WTC11 (cell line): ENCODE measurements at regions not wholly inside any gene's neighbourhood (a gene's known extent, or its start where the extent isn't known, plus 50 kb on each side); places are given as distances from the start of the nearest gene placed in this dataset.

ENCODE experiments used
- ATAC-seq: fragments of 200-7000 bp; cut with Tn5 transposase; 2 replicates; pipeline ENCODE4 v1.10.0; 2021; ENCODE audit warnings: mild to moderate bottlenecking, moderate library complexity
- CTCF ChIA-PET: fragments of 300-600 bp; sonication (Branson Sonifier 250); formaldehyde crosslinking; loops from one replicate; lab custom pipeline; 2021; ENCODE audit warnings: antibody characterized with exemption; lab: Charles Lee
- POLR2A ChIA-PET: fragments of 350-600 bp; sonication (Branson Sonifier 250); formaldehyde crosslinking; loops from one replicate; lab custom pipeline; 2021; ENCODE audit warnings: antibody characterized with exemption; lab: Charles Lee
- DNase-seq: peaks from one replicate; pipeline ENCODE4 v3.0.0; 2021; ENCODE audit warnings: low spot score
- H3K27ac Mint-ChIP-seq: 2 replicates; pipeline ENCODE4 v1.8.0; 2021; ENCODE audit warnings: mixed read lengths
- H3K27me3 Mint-ChIP-seq: 2 replicates; pipeline ENCODE4 v1.8.0; 2021; ENCODE audit warnings: low read depth, mild to moderate bottlenecking, moderate library complexity, mixed read lengths
- H3K36me3 Mint-ChIP-seq: 2 replicates; pipeline ENCODE4 v1.8.0; 2021; ENCODE audit warnings: mixed read lengths
- H3K4me1 Mint-ChIP-seq: 2 replicates; pipeline ENCODE4 v1.8.0; 2022; ENCODE audit warnings: mixed read lengths
- H3K4me3 Mint-ChIP-seq: 2 replicates; pipeline ENCODE4 v1.8.0; 2021; ENCODE audit warnings: mild to moderate bottlenecking, moderate library complexity, mixed read lengths
- H3K9me3 Mint-ChIP-seq: 2 replicates; pipeline ENCODE4 v1.8.0; 2021; ENCODE audit warnings: mixed read lengths
- CREB1 ChIP-seq: sonication (generic); formaldehyde crosslinking; IDR thresholded peaks from 2 replicates; pipeline ENCODE4 v1.8.0; 2023; ENCODE audit warnings: mild to moderate bottlenecking, missing genetic modification reagents
- E2F4 ChIP-seq: sonication (generic); formaldehyde crosslinking; IDR thresholded peaks from 2 replicates; pipeline ENCODE4 v1.8.1; 2022; ENCODE audit warnings: low read depth, mild to moderate bottlenecking, moderate library complexity, missing genetic modification reagents, borderline replicate concordance
- E2F5 ChIP-seq: sonication (generic); formaldehyde crosslinking; IDR thresholded peaks from 2 replicates; pipeline ENCODE4 v1.8.1; 2022; ENCODE audit warnings: mild to moderate bottlenecking, moderate library complexity, missing genetic modification reagents
- FOXP1 ChIP-seq: sonication (generic); formaldehyde crosslinking; IDR thresholded peaks from 2 replicates; pipeline ENCODE4 v1.8.0; 2022; ENCODE audit warnings: missing genetic modification reagents, mild to moderate bottlenecking, moderate library complexity, borderline replicate concordance
- GTF2I ChIP-seq: fragments of 250-450 bp; sonication (Bioruptor Pico); conservative IDR thresholded peaks from 2 replicates; pipeline ENCODE4 v1.4.0; 2021; ENCODE audit warnings: mild to moderate bottlenecking
- NR2C2 ChIP-seq: sonication (generic); formaldehyde crosslinking; IDR thresholded peaks from 2 replicates; pipeline ENCODE4 v1.8.0; 2022; ENCODE audit warnings: mild to moderate bottlenecking, missing genetic modification reagents
- NR3C1 ChIP-seq: sonication (generic); formaldehyde crosslinking; conservative IDR thresholded peaks from 2 replicates; pipeline ENCODE4 v1.8.1; 2023; ENCODE audit warnings: low read depth, mild to moderate bottlenecking, missing genetic modification reagents
- PRDM15 ChIP-seq: sonication (generic); formaldehyde crosslinking; IDR thresholded peaks from 2 replicates; pipeline ENCODE4 v1.8.0; 2022; ENCODE audit warnings: missing genetic modification reagents
- PREB ChIP-seq: sonication (generic); formaldehyde crosslinking; IDR thresholded peaks from 2 replicates; pipeline ENCODE4 v1.8.1; 2022; ENCODE audit warnings: mild to moderate bottlenecking, missing genetic modification reagents, moderate library complexity, borderline replicate concordance
- SMAD4 ChIP-seq: sonication (generic); formaldehyde crosslinking; IDR thresholded peaks from 2 replicates; pipeline ENCODE4 v1.8.0; 2022; ENCODE audit warnings: mild to moderate bottlenecking, missing genetic modification reagents
- TP53 ChIP-seq: sonication (generic); formaldehyde crosslinking; IDR thresholded peaks from 2 replicates; pipeline ENCODE4 v1.8.1; 2023; ENCODE audit warnings: mild to moderate bottlenecking, missing genetic modification reagents
- ZMAT4 ChIP-seq: fragments of 250-450 bp; sonication (Bioruptor Pico); IDR thresholded peaks from 2 replicates; pipeline ENCODE4 v1.9.0; 2021; ENCODE audit warnings: mild to moderate bottlenecking
- ZNF281 ChIP-seq: sonication (generic); formaldehyde crosslinking; IDR thresholded peaks from 2 replicates; pipeline ENCODE4 v1.8.0; 2023; ENCODE audit warnings: mild to moderate bottlenecking, missing genetic modification reagents
- ZNF416 ChIP-seq: fragments of 250-450 bp; sonication (Bioruptor Pico); IDR thresholded peaks from 2 replicates; pipeline ENCODE4 v1.9.0; 2021; ENCODE audit warnings: mild to moderate bottlenecking, inconsistent platforms
- ZNF512 ChIP-seq: sonication (generic); formaldehyde crosslinking; IDR thresholded peaks from 2 replicates; pipeline ENCODE4 v1.8.1; 2022; ENCODE audit warnings: missing genetic modification reagents, borderline replicate concordance

GRCh38 chr9:121559183-121559582, 59.5 kb upstream of the GGTA1 start:
- no peaks in the 10 kb centered on the region for H3K27me3 Mint-ChIP-seq
- no peak for TF ChIP-seq SMAD4 (CRISPR knock-in tag)
- TF ChIP-seq PRDM15, result no peak
- TF ChIP-seq NR3C1 (CRISPR knock-in tag), result no peak
- TF ChIP-seq PREB (CRISPR knock-in tag), result no peak
- no peak for TF ChIP-seq E2F4 (CRISPR knock-in tag)
- TF ChIP-seq ZNF416 (CRISPR knock-in tag), result no peak
- no peak for TF ChIP-seq ZMAT4 (CRISPR knock-in tag)
- TF ChIP-seq, all 79 proteins: peak for 0
- H3K4me1 Mint-ChIP-seq, result peaks cover 28% of the 10 kb centered on the region
- ATAC-seq (no peak), DNase-seq (no peak)
- no peak overlapping the region for H3K4me3 Mint-ChIP-seq
- POLR2A ChIA-PET, result no interaction called here
- H3K27ac Mint-ChIP-seq, result no peak overlapping the region
- no peaks in the 10 kb centered on the region for H3K9me3 Mint-ChIP-seq
- H3K36me3 Mint-ChIP-seq, result no peaks in the 10 kb centered on the region
- CTCF ChIA-PET, result interaction anchor here (2.1 to 2.5 kb wide), 2 partner anchors 9 to 39 kb away, joined by 7 to 10 read pairs; no protein-coding TSS in a partner anchor

GRCh38 chr9:121560921-121561320, 61.3 kb upstream of the GGTA1 start:
- no peak for ATAC-seq

GRCh38 chr9:121561385-121562222, 62.0 kb upstream of the GGTA1 start:
- Mint-ChIP-seq H3K36me3 (no peaks in the 10 kb centered on the region), H3K4me3 (no peak overlapping the region), H3K27ac (no peak overlapping the region), H3K4me1 (peaks cover 37% of the 10 kb centered on the region), H3K9me3 (no peaks in the 10 kb centered on the region), H3K27me3 (0 out of 2 replicates have a peak, but pooled peaks cover 3% of the 10 kb centered on the region)
- ATAC-seq (no peak), DNase-seq (no peak)
- POLR2A ChIA-PET, result no interaction called here
- CTCF ChIA-PET, result interaction anchor here (0.6 to 2.8 kb wide), 12 partner anchors 11 to 123 kb away, joined by 3 to 13 read pairs (median 6); no protein-coding TSS in a partner anchor
- TF ChIP-seq ZNF281 (CRISPR knock-in tag) (no peak), E2F4 (CRISPR knock-in tag) (no peak), GTF2I (CRISPR knock-in tag) (no peak), CREB1 (CRISPR knock-in tag) (no peak), E2F5 (no peak)

More at GRCh38 chr9:121560921-121561320, 61.3 kb upstream of the GGTA1 start:
- TF ChIP-seq FOXP1 (CRISPR knock-in tag) (no peak), NR2C2 (CRISPR knock-in tag) (no peak), TP53 (no peak), ZNF512 (CRISPR knock-in tag) (no peak)
- Mint-ChIP-seq H3K27me3 (0 out of 2 replicates have a peak, but pooled peaks cover 3% of the 10 kb centered on the region), H3K4me1 (peaks cover 33% of the 10 kb centered on the region), H3K4me3 (no peak overlapping the region), H3K9me3 (no peaks in the 10 kb centered on the region), H3K27ac (no peak overlapping the region), H3K36me3 (no peaks in the 10 kb centered on the region)
- POLR2A ChIA-PET, result no interaction called here
- DNase-seq, result no peak
- CTCF ChIA-PET, result interaction anchor here (0.8 to 2.8 kb wide), 10 partner anchors 11 to 123 kb away, joined by 3 to 10 read pairs (median 6); no protein-coding TSS in a partner anchor
